Lung (tissue), 11 donors: ENCODE measurements at regions not wholly inside any gene's neighbourhood (a gene's known extent, or its start where the extent isn't known, plus 50 kb on each side); places are given as distances from the start of the nearest gene placed in this dataset.

Experiments used
- ATAC-seq: fragments of 200-7000 bp; cut with Tn5 transposase; one replicate; pipeline ENCODE4 v1.9.1; 2020; ENCODE audit warnings: moderate number of reproducible peaks; ENCODE audit not compliant: insufficient read depth, low FRiP score
- DNase-seq, 3 donors: peaks; one replicate each; pipeline ENCODE4 v3.0.0-alpha.2; 2013 to 2017
- H3K27ac ChIP-seq, 2 donors: one replicate each; pipeline ENCODE4 v1.5.1; 2013; ENCODE audit warnings: mild to moderate bottlenecking in 2 of 2, moderate library complexity in 2 of 2, control low read depth in 1 of 2, inconsistent platforms in 1 of 2, low read depth in 1 of 2, low read length in 1 of 2
- H3K27me3 ChIP-seq, 3 donors: one replicate each; pipeline ENCODE4 v1.5.1; 2013; ENCODE audit warnings: low read length in 2 of 3; ENCODE audit not compliant: control insufficient read depth in 3 of 3, insufficient read depth in 3 of 3
- H3K36me3 ChIP-seq, 4 donors: one replicate each; pipeline ENCODE4 v1.5.1; 2013; ENCODE audit warnings: low read length in 4 of 4, mild to moderate bottlenecking in 1 of 4, moderate library complexity in 1 of 4; ENCODE audit not compliant: control insufficient read depth in 4 of 4, insufficient read depth in 4 of 4
- H3K4me1 ChIP-seq, 5 donors: one replicate each; pipeline ENCODE4 v1.5.1; 2013; ENCODE audit warnings: low read length in 5 of 5, mild to moderate bottlenecking in 2 of 5, moderate library complexity in 1 of 5; ENCODE audit not compliant: control insufficient read depth in 5 of 5, insufficient read depth in 5 of 5
- H3K4me3 ChIP-seq: one replicate; pipeline ENCODE4 v1.5.1; 2013; ENCODE audit warnings: mild to moderate bottlenecking, control low read depth, moderate library complexity
- H3K9ac ChIP-seq, 2 donors: one replicate each; pipeline ENCODE4 v1.5.1; 2013; ENCODE audit warnings: low read length in 2 of 2, control low read depth in 1 of 2; ENCODE audit not compliant: insufficient read depth in 1 of 2
- H3K9me3 ChIP-seq, 4 donors: one replicate each; pipeline ENCODE4 v1.5.1; 2013; ENCODE audit warnings: low read length in 3 of 4, mild to moderate bottlenecking in 1 of 4, moderate library complexity in 1 of 4; ENCODE audit not compliant: control insufficient read depth in 4 of 4, insufficient read depth in 3 of 4
- WGBS, 2 donors: extraction: QIAGEN DNeasy Blood & Tissue Kit; methylation state at CpG; one replicate each; pipeline ENCODE4 v1.1.7; 2013; 5-methylcytosine and 5-hydroxymethylcytosine counted together
- TF ChIP-seq, protein P1 (sequence below): IDR thresholded peaks from 2 replicates; pipeline ENCODE4 v1.5.1; 2012; ENCODE audit warnings: mild to moderate bottlenecking; ENCODE audit errors: control extremely low read depth, extremely low read depth
- donor health status: control.
- donor health status: control.
- donor health status: Bipolar disorder and iron deficiency.
- donor health status: healthy.
- donor health status: DM: yes; HTN: yes; CAD: no.

DNA sequence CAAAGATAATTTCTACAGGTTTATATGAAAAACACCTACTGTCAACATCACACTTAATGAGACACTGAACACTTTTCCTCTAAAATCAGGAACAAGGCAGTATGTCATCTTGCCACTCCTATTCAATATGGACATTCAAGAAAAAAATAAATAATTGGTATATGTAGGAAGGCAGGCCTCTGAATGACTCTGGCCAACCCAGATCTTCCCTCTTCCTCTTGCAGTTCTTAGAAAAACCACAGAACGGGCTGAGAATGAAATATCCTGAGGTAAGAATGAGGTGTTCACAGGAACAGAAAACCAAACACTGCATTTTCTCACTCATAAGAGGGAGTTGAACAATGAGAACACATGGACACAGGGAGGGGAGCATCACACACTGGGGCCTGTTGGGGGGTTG is 1207.2 kb upstream of the CITED2 start:
- TF ChIP-seq, protein P1, sequence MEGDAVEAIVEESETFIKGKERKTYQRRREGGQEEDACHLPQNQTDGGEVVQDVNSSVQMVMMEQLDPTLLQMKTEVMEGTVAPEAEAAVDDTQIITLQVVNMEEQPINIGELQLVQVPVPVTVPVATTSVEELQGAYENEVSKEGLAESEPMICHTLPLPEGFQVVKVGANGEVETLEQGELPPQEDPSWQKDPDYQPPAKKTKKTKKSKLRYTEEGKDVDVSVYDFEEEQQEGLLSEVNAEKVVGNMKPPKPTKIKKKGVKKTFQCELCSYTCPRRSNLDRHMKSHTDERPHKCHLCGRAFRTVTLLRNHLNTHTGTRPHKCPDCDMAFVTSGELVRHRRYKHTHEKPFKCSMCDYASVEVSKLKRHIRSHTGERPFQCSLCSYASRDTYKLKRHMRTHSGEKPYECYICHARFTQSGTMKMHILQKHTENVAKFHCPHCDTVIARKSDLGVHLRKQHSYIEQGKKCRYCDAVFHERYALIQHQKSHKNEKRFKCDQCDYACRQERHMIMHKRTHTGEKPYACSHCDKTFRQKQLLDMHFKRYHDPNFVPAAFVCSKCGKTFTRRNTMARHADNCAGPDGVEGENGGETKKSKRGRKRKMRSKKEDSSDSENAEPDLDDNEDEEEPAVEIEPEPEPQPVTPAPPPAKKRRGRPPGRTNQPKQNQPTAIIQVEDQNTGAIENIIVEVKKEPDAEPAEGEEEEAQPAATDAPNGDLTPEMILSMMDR: no peak
- Histone ChIP-seq H3K27me3 (no peaks in the 10 kb centered on the region), H3K4me3 (no peak overlapping the region), H3K4me1 (no peaks in the 10 kb centered on the region), H3K9me3 (peaks cover 0 to 3% (median 0%) of the 10 kb centered on the region in 4 donors), H3K9ac (no peak overlapping the region), H3K27ac (no peak overlapping the region), H3K36me3 (no peaks in the 10 kb centered on the region)
- ATAC-seq: no peak
- 28 to 49% methylated on average over 1 of the region's 1 CpG for WGBS, 2 donors
- DNase-seq: no peak

DNA sequence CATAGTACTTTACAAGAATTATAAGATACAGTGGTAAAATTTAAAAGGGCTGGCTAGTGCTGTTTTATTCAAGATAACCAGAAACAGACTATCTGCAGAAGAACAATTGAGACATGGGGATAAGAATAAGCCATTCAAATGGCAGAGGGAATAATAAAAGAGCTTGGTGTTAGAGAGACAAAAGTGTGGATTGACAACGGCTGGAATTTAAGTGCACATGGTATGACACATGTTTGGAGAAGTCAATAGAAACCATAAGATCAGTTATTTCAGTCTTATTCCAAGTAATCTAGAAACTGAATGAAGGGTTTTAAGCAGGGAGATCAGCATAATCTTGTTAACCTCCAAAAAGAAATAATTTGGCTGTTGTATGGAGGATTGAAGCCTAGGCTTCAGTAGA is 1205.5 kb upstream of the CITED2 start:
- no peaks in the 10 kb centered on the region for H3K4me1 ChIP-seq
- H3K27me3 ChIP-seq: no peaks in the 10 kb centered on the region
- WGBS, 2 donors: 87 to 92% methylated on average over 1 of the region's 1 CpG
- DNase-seq (no peak), ATAC-seq (no peak)
- no peaks in the 10 kb centered on the region for H3K9me3 ChIP-seq
- no peak overlapping the region for H3K9ac ChIP-seq
- H3K36me3 ChIP-seq: no peaks in the 10 kb centered on the region
- TF ChIP-seq, protein P1: no peak
- H3K4me3 ChIP-seq: no peak overlapping the region
- H3K27ac ChIP-seq: no peak overlapping the region

GRCh38 chr6:140576004-140576555 is 1201.6 kb upstream of the CITED2 start:
- WGBS, 2 donors: 82% methylated on average over 7 of the region's 7 CpGs
- TF ChIP-seq, protein P1: no peak
- ATAC-seq (no peak), DNase-seq (no peak)
- Histone ChIP-seq H3K4me1 (peaks cover 0 to 7% (median 0%) of the 10 kb centered on the region in 5 donors), H3K4me3 (no peak overlapping the region), H3K27ac (no peak overlapping the region), H3K9ac (no peak overlapping the region), H3K36me3 (no peaks in the 10 kb centered on the region), H3K27me3 (no peaks in the 10 kb centered on the region), H3K9me3 (no peaks in the 10 kb centered on the region)

- Histone ChIP-seq H3K4me3 (no peak overlapping the region), H3K36me3 (no peaks in the 10 kb centered on the region), H3K9me3 (no peaks in the 10 kb centered on the region), H3K9ac (no peak overlapping the region), H3K27me3 (no peaks in the 10 kb centered on the region), H3K27ac (no peak overlapping the region), H3K4me1 (peaks cover 0 to 7% (median 0%) of the 10 kb centered on the region in 5 donors)
- ATAC-seq: no peak
- no peak for DNase-seq
- TF ChIP-seq, protein P1: no peak
Measured at GRCh38 chr6:140572867-140573266, 1198.4 kb upstream of the CITED2 start.
